Osteoblast (primary cell): ENCODE measurements at regions not wholly inside any gene's neighbourhood (a gene's known extent, or its start where the extent isn't known, plus 50 kb on each side); places are given as distances from the start of the nearest gene placed in this dataset.

Experiments
- DNase-seq: peaks from one replicate; pipeline ENCODE4 v3.0.0; 2011; ENCODE audit warnings: low spot score, mixed read lengths; ENCODE audit not compliant: insufficient read length; ENCODE audit errors: missing footprints
- H2AFZ ChIP-seq: 2 replicates; pipeline ENCODE4 v1.6.0; 2011; ENCODE audit warnings: mild to moderate bottlenecking, low read length
- H3K27ac ChIP-seq: 2 replicates; pipeline ENCODE4 v1.5.1; 2011; ENCODE audit warnings: mild to moderate bottlenecking, low read depth, low read length, moderate library complexity
- H3K27me3 ChIP-seq: 2 replicates; pipeline ENCODE4 v1.6.0; 2012; ENCODE audit warnings: mild to moderate bottlenecking, control low read depth, inconsistent platforms, low read length, moderate library complexity; ENCODE audit not compliant: insufficient read depth
- H3K36me3 ChIP-seq: 2 replicates; pipeline ENCODE4 v1.5.1; 2011; ENCODE audit warnings: mild to moderate bottlenecking, low read length, control low read depth, moderate library complexity; ENCODE audit not compliant: insufficient read depth
- H3K4me1 ChIP-seq: 2 replicates; pipeline ENCODE4 v1.5.1; 2011; ENCODE audit warnings: mild to moderate bottlenecking, low read length, control low read depth, moderate library complexity; ENCODE audit not compliant: insufficient read depth
- H3K4me2 ChIP-seq: 2 replicates; pipeline ENCODE4 v1.6.0; 2011; ENCODE audit warnings: mild to moderate bottlenecking, low read length; ENCODE audit not compliant: insufficient read depth
- H3K4me3 ChIP-seq: fragments of 200-600 bp; sonication (generic); 3 replicates; pipeline ENCODE4 v1.5.1; 2012; ENCODE audit warnings: mild to moderate bottlenecking, low read length, inconsistent platforms; ENCODE audit not compliant: insufficient read depth
- H3K79me2 ChIP-seq: 2 replicates; pipeline ENCODE4 v1.6.0; 2012; ENCODE audit warnings: mild to moderate bottlenecking, low read length, control low read depth, inconsistent platforms; ENCODE audit not compliant: insufficient read depth
- H3K9me3 ChIP-seq: 2 replicates; pipeline ENCODE4 v1.5.1; 2011; ENCODE audit warnings: low read depth, low read length, control low read depth
- H4K20me1 ChIP-seq: 2 replicates; pipeline ENCODE4 v1.6.0; 2012; ENCODE audit warnings: mild to moderate bottlenecking, low read length, control low read depth; ENCODE audit not compliant: insufficient read depth
- CTCF ChIP-seq: IDR thresholded peaks from 2 replicates; pipeline ENCODE4 v1.5.1; 2011; ENCODE audit warnings: mild to moderate bottlenecking, low read depth, low read length, moderate library complexity; ENCODE audit errors: extremely low read depth

- Histone ChIP-seq H2AFZ (no peak overlapping the region), H3K4me2 (no peak overlapping the region), H4K20me1 (no peaks in the 10 kb centered on the region), H3K27me3 (peaks cover 8% of the 10 kb centered on the region), H3K36me3 (no peaks in the 10 kb centered on the region), H3K9me3 (no peaks in the 10 kb centered on the region), H3K79me2 (no peaks in the 10 kb centered on the region), H3K4me3 (no peak overlapping the region), H3K27ac (no peak overlapping the region), H3K4me1 (no peaks in the 10 kb centered on the region)
- TF ChIP-seq CTCF, result no peak
- DNase-seq, result no peak
Measured at GRCh38 chr4:108533245-108533844, 87.0 kb upstream of the RPL34 start.

GRCh38 chr4:108532738-108533137 is 87.6 kb upstream of the RPL34 start:
- H3K4me2 ChIP-seq, result no peak overlapping the region
- no peaks in the 10 kb centered on the region for H3K4me1 ChIP-seq
- H3K27me3 ChIP-seq, result peaks cover 12% of the 10 kb centered on the region

GRCh38 chr4:108532187-108532586 is 88.2 kb upstream of the RPL34 start:
- TF ChIP-seq CTCF, result no peak

More at GRCh38 chr4:108532738-108533137, 87.6 kb upstream of the RPL34 start:
- TF ChIP-seq CTCF, result no peak
- Histone ChIP-seq H3K9me3 (no peaks in the 10 kb centered on the region), H3K27ac (no peak overlapping the region), H2AFZ (no peak overlapping the region), H4K20me1 (no peaks in the 10 kb centered on the region), H3K4me3 (no peak overlapping the region), H3K79me2 (no peaks in the 10 kb centered on the region), H3K36me3 (no peaks in the 10 kb centered on the region)
- DNase-seq, result no peak

GRCh38 chr4:108531461-108531860 is 88.9 kb upstream of the RPL34 start:
- no peak overlapping the region for H3K27ac ChIP-seq
- no peak for TF ChIP-seq CTCF
- no peaks in the 10 kb centered on the region for H4K20me1 ChIP-seq
- no peaks in the 10 kb centered on the region for H3K4me1 ChIP-seq
- no peak for DNase-seq
- no peak overlapping the region for H2AFZ ChIP-seq
- H3K36me3 ChIP-seq, result no peaks in the 10 kb centered on the region
- H3K27me3 ChIP-seq, result peaks cover 12% of the 10 kb centered on the region
- no peak overlapping the region for H3K4me2 ChIP-seq
- H3K9me3 ChIP-seq, result no peaks in the 10 kb centered on the region
- no peaks in the 10 kb centered on the region for H3K79me2 ChIP-seq
- H3K4me3 ChIP-seq, result no peak overlapping the region

More at GRCh38 chr4:108532187-108532586, 88.2 kb upstream of the RPL34 start:
- Histone ChIP-seq H3K4me3 (no peak overlapping the region), H3K4me1 (no peaks in the 10 kb centered on the region), H3K79me2 (no peaks in the 10 kb centered on the region), H3K36me3 (no peaks in the 10 kb centered on the region), H3K4me2 (no peak overlapping the region), H3K27ac (no peak overlapping the region), H3K9me3 (no peaks in the 10 kb centered on the region), H3K27me3 (peaks cover 12% of the 10 kb centered on the region), H2AFZ (no peak overlapping the region), H4K20me1 (no peaks in the 10 kb centered on the region)
- no peak for DNase-seq
